ENCODE measurements at regions not wholly inside any gene's neighbourhood (a gene's known extent, or its start where the extent isn't known, plus 50 kb on each side); places are given as distances from the start of the nearest gene placed in this dataset.

DNA sequence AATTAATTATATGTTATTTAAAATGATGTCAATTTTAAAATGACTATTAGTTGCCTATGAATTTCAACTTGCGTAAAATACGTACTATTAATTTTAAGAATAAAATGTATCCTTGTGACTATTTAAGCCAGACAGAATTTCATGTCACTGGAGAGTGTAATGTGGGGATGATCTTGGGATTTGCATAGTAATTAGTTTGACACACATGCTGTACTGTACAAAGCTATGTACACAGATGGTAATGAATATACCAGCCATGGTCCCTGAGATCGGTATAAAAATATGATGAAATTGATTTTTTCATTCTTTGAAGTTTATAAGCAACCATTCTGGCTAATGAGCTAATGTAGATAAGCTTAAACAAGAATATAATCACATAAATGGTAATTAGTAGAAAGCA, 134.4 kb upstream of the ROBO1 start:
- TF ChIP-seq, protein P1, sequence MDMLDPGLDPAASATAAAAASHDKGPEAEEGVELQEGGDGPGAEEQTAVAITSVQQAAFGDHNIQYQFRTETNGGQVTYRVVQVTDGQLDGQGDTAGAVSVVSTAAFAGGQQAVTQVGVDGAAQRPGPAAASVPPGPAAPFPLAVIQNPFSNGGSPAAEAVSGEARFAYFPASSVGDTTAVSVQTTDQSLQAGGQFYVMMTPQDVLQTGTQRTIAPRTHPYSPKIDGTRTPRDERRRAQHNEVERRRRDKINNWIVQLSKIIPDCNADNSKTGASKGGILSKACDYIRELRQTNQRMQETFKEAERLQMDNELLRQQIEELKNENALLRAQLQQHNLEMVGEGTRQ (IDR thresholded peaks at IDR 0.05): no peak
- no peak for TF ChIP-seq EP300 (IDR thresholded peaks at IDR 0.05)
- TF ChIP-seq SREBF2 (IDR thresholded peaks at IDR 0.05): no peak
- TF ChIP-seq, protein P2, sequence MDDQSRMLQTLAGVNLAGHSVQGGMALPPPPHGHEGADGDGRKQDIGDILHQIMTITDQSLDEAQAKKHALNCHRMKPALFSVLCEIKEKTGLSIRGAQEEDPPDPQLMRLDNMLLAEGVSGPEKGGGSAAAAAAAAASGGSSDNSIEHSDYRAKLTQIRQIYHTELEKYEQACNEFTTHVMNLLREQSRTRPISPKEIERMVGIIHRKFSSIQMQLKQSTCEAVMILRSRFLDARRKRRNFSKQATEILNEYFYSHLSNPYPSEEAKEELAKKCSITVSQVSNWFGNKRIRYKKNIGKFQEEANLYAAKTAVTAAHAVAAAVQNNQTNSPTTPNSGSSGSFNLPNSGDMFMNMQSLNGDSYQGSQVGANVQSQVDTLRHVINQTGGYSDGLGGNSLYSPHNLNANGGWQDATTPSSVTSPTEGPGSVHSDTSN (IDR thresholded peaks at IDR 0.05): no peak
- TF ChIP-seq, protein P3, sequence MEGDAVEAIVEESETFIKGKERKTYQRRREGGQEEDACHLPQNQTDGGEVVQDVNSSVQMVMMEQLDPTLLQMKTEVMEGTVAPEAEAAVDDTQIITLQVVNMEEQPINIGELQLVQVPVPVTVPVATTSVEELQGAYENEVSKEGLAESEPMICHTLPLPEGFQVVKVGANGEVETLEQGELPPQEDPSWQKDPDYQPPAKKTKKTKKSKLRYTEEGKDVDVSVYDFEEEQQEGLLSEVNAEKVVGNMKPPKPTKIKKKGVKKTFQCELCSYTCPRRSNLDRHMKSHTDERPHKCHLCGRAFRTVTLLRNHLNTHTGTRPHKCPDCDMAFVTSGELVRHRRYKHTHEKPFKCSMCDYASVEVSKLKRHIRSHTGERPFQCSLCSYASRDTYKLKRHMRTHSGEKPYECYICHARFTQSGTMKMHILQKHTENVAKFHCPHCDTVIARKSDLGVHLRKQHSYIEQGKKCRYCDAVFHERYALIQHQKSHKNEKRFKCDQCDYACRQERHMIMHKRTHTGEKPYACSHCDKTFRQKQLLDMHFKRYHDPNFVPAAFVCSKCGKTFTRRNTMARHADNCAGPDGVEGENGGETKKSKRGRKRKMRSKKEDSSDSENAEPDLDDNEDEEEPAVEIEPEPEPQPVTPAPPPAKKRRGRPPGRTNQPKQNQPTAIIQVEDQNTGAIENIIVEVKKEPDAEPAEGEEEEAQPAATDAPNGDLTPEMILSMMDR (IDR thresholded peaks at IDR 0.05): no peak
- TF ChIP-seq HOXB5 (CRISPR knock-in tag; IDR thresholded peaks at IDR 0.05): no peak

Data from A549 (cell line).